Right lobe of liver (tissue), 6 donors: ENCODE measurements at regions not wholly inside any gene's neighbourhood (a gene's known extent, or its start where the extent isn't known, plus 50 kb on each side); places are given as distances from the start of the nearest gene placed in this dataset.

Experiments used
- ATAC-seq, 4 donors: fragments of 200-7000 bp; cut with Tn5 transposase; one replicate each; pipeline ENCODE4 v1.9.1; 2020; ENCODE audit warnings: mild to moderate bottlenecking in 4 of 4, moderate library complexity in 4 of 4
- DNase-seq, 3 donors: peaks; one replicate each; pipeline ENCODE4 v3.0.0-alpha.2; 2020
- H3K27ac ChIP-seq, 3 donors: fragments of 200-600 bp; one replicate each; pipeline ENCODE4 v1.8.0; 2022
- H3K27me3 ChIP-seq, 2 donors: fragments of 200-600 bp; one replicate each; pipeline ENCODE4 v1.8.0; 2022
- H3K36me3 ChIP-seq, 4 donors: fragments of 200-600 bp; sonication (generic) in 1 of 4; one replicate each; pipeline versions ENCODE4 v1.5.1 to v1.8.0; 2017 to 2022; ENCODE audit warnings: control low read depth in 1 of 4
- H3K4me1 ChIP-seq, 4 donors: fragments of 200-600 bp; sonication (generic) in 1 of 4; one replicate each; pipeline versions ENCODE4 v1.5.1 to v1.8.0; 2017 to 2022; ENCODE audit warnings: control low read depth in 1 of 4
- H3K4me3 ChIP-seq, 3 donors: fragments of 200-600 bp; one replicate each; pipeline ENCODE4 v1.8.0; 2022
- H3K9me3 ChIP-seq, 4 donors: fragments of 200-600 bp; sonication (generic) in 1 of 4; one replicate each; pipeline versions ENCODE4 v1.5.1 to v1.8.0; 2017 to 2022; ENCODE audit warnings: control low read depth in 1 of 4
- CTCF ChIP-seq, 4 donors: fragments of 200-600 bp in 3 of 4; fragments of 450-650 bp in 1 of 4; IDR thresholded peaks; one replicate each; pipeline versions ENCODE4 v1.5.1 to v1.8.0; 2016 to 2022; ENCODE audit warnings: antibody characterized with exemption in 4 of 4, mild to moderate bottlenecking in 2 of 4
- POLR2A ChIP-seq: fragments of 450-650 bp; IDR thresholded peaks from one replicate; pipeline ENCODE4 v1.6.1; 2017; ENCODE audit warnings: antibody characterized with exemption, mild to moderate bottlenecking
- WGBS: methylation state at CpG from one replicate; pipeline ENCODE4 v1.1.6; 2018; ENCODE audit warnings: low coverage, low lambda C conversion rate; ENCODE audit not compliant: insufficient coverage; ENCODE audit errors: missing lambda C conversion rate; 5-methylcytosine and 5-hydroxymethylcytosine counted together
- intact Hi-C, 2 donors: fragments of 100-400 bp; cut with DNase I; formaldehyde crosslinking; loops; one replicate each; pipeline versions ENCODE4 v1.11.2 to v1.14.1; 2022
- donor health status: DM: no; HTN: yes; CAD: no.
- donor health status: DM: no; HTN: no; CAD: no.
- donor health status: DM: no; HTN: no; CAD: no.
- donor health status: DM: no; HTN: yes; CAD: no.
- donor health status: DM: no; HTN: yes; CAD: no.

GRCh38 chrX:39910651-39911050 lies 187.1 kb downstream of the BCOR start:
- ATAC-seq (no peak), DNase-seq (no peak)
- intact Hi-C loops = no loop called here
- Histone ChIP-seq H3K4me3 (no peak overlapping the region), H3K27me3 (no peaks in the 10 kb centered on the region), H3K9me3 (no peaks in the 10 kb centered on the region), H3K36me3 (no peaks in the 10 kb centered on the region), H3K4me1 (peaks cover 0 to 5% (median 0%) of the 10 kb centered on the region in 4 donors), H3K27ac (no peak overlapping the region)
- TF ChIP-seq CTCF (IDR thresholded peaks at IDR 0.05) (no peak), POLR2A (no peak)
- WGBS = 80% methylated on average over 2 of the region's 17 CpGs

GRCh38 chrX:39911278-39911897 lies 186.4 kb downstream of the BCOR start:
- WGBS = 76% methylated on average over 3 of the region's 14 CpGs
- ATAC-seq (no peak), DNase-seq (no peak)

DNA sequence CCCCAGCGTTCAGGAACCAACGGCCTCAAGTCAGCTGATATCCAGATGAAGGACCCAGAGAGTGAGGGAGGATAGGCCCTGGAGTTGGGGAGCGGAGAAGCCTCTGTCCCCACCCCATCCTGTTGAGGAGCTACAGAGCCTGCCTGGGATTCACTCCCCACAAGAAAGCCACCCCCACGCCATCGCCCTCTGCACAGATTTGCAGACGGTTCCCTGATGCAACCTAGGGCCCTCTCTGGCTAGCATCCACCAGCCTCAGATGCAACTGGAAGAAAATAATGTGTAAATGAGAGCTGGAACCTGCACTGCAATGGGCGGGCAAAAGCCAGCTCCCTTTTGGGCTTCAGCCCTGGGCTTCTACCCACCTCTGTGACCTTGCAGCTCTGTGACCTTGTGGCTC lies 185.6 kb downstream of the BCOR start:
- Histone ChIP-seq H3K4me3 (no peak overlapping the region), H3K27me3 (no peaks in the 10 kb centered on the region), H3K4me1 (peaks cover 0 to 5% (median 0%) of the 10 kb centered on the region in 4 donors), H3K27ac (no peak overlapping the region), H3K9me3 (no peaks in the 10 kb centered on the region), H3K36me3 (no peaks in the 10 kb centered on the region)
- TF ChIP-seq POLR2A = no peak
- TF ChIP-seq CTCF (IDR thresholded peaks at IDR 0.05) = no peak
- DNase-seq (no peak), ATAC-seq (no peak)
- intact Hi-C loops = no loop called here
- WGBS = 63% methylated on average over 2 of the region's 7 CpGs

More at GRCh38 chrX:39911278-39911897, 186.4 kb downstream of the BCOR start:
- Histone ChIP-seq H3K4me1 (peaks cover 0 to 5% (median 0%) of the 10 kb centered on the region in 4 donors), H3K4me3 (no peak overlapping the region), H3K36me3 (no peaks in the 10 kb centered on the region), H3K9me3 (no peaks in the 10 kb centered on the region), H3K27me3 (no peaks in the 10 kb centered on the region), H3K27ac (no peak overlapping the region)
- intact Hi-C loops = no loop called here
- TF ChIP-seq POLR2A = no peak
- no peak for TF ChIP-seq CTCF (IDR thresholded peaks at IDR 0.05)

DNA sequence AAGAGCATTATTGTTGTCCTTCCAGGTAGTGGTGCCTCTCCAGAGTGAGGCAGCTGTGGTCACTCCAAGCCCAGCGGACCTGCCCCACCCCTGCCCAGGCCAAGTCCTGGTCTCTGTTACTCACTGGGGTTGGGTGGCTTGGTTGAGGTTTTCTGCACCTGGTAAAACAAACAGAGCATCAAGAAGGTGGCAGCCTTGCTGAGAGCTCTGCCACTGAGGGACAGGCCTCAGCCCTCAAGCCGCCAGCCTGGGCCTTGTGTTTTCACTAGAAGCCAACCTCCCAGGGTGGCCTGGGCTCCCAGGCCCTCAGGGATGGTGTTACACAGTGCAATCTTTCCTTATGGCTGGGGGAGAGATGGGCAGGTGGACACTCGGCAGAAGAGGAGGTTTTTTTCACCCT lies 182.7 kb downstream of the BCOR start:
- Histone ChIP-seq H3K4me1 (no peaks in the 10 kb centered on the region), H3K9me3 (no peaks in the 10 kb centered on the region), H3K27ac (no peak overlapping the region), H3K36me3 (no peaks in the 10 kb centered on the region), H3K4me3 (no peak overlapping the region), H3K27me3 (no peaks in the 10 kb centered on the region)
- whole genome bisulfite sequencing = 73% methylated on average over 2 of the region's 3 CpGs
- ATAC-seq (no peak), DNase-seq (no peak)
- TF ChIP-seq POLR2A = no peak
- TF ChIP-seq CTCF (IDR thresholded peaks at IDR 0.05) = no peak
- intact Hi-C loops = no loop called here
